H1 (cell line): ENCODE measurements at regions not wholly inside any gene's neighbourhood (a gene's known extent, or its start where the extent isn't known, plus 50 kb on each side); places are given as distances from the start of the nearest gene placed in this dataset.

ENCODE experiments used
- CTCF ChIA-PET: fragments of 300-600 bp; sonication (Branson Sonifier 250); formaldehyde crosslinking; loops from one replicate; lab custom pipeline; 2021; ENCODE audit not compliant: partially characterized antibody; lab: Charles Lee
- POLR2A ChIA-PET: fragments of 300-600 bp; sonication (Branson Sonifier 250); formaldehyde crosslinking; loops from one replicate; lab custom pipeline; 2021; ENCODE audit warnings: inconsistent platforms; ENCODE audit not compliant: partially characterized antibody; lab: Charles Lee
- DNase-seq, 2 experiments: peaks; one replicate each; pipeline versions ENCODE4 v3.0.0 to v3.0.0-alpha.2; 2010 to 2022; ENCODE audit warnings: low spot score in 2 of 2, low read depth in 1 of 2, mixed read lengths in 1 of 2
- FAIRE-seq: peaks from 2 replicates; lab custom pipeline; 2011; peaks lifted over from hg19 to GRCh38; lab: Jason Lieb, UNC
- H2AFZ ChIP-seq: 2 replicates; pipeline ENCODE4 v1.8.1; 2012; ENCODE audit warnings: low read length, inconsistent platforms
- H2AK5ac ChIP-seq: 2 replicates; pipeline ENCODE4 v1.6.1; 2013; ENCODE audit warnings: low read depth, low read length
- H2BK120ac ChIP-seq: replicated peaks from 2 replicates; pipeline ENCODE3; 2013; ENCODE audit warnings: low read depth, low read length, inconsistent platforms
- H2BK12ac ChIP-seq: 2 replicates; pipeline ENCODE4 v1.6.1; 2013; ENCODE audit warnings: low read depth, low read length
- H2BK15ac ChIP-seq: 2 replicates; pipeline ENCODE4 v1.6.1; 2013; ENCODE audit warnings: low read length
- H2BK20ac ChIP-seq: 2 replicates; pipeline ENCODE4 v1.6.1; 2013; ENCODE audit warnings: low read length
- H2BK5ac ChIP-seq: 2 replicates; pipeline ENCODE4 v1.6.1; 2013; ENCODE audit warnings: low read depth, low read length
- H3K14ac ChIP-seq: 2 replicates; pipeline ENCODE4 v1.6.1; 2013; ENCODE audit warnings: inconsistent platforms; ENCODE audit not compliant: insufficient read length
- H3K18ac ChIP-seq: 2 replicates; pipeline ENCODE4 v1.6.1; 2013; ENCODE audit warnings: low read length; ENCODE audit errors: extremely low read depth
- H3K23ac ChIP-seq: 2 replicates; pipeline ENCODE4 v1.6.1; 2013; ENCODE audit warnings: inconsistent platforms; ENCODE audit not compliant: insufficient read length
- H3K23me2 ChIP-seq: 2 replicates; pipeline ENCODE4 v1.6.1; 2013; ENCODE audit warnings: low read depth, low read length
- H3K27ac ChIP-seq: 2 replicates; pipeline ENCODE4 v1.6.1; 2011; ENCODE audit warnings: low read depth, low read length, inconsistent platforms
- H3K27me3 ChIP-seq, 4 experiments: replicated peaks in 1 of 4; 1 replicate in 1 of 4; 2 replicates in 3 of 4; pipeline versions ENCODE4 v1.6.1 to v1.8.1; 2011 to 2013; ENCODE audit warnings: low read length in 3 of 4, mild to moderate bottlenecking in 3 of 4, inconsistent platforms in 2 of 4, mixed read lengths in 2 of 4, moderate library complexity in 1 of 4; ENCODE audit not compliant: control insufficient read depth in 3 of 4, insufficient read depth in 3 of 4; ENCODE audit errors: extremely low read depth in 1 of 4
- H3K36me3 ChIP-seq, 4 experiments: 2 replicates each; pipeline versions ENCODE4 v1.6.1 to v1.8.1; 2011 to 2013; ENCODE audit warnings: mild to moderate bottlenecking in 4 of 4, low read length in 3 of 4, moderate library complexity in 2 of 4, control low read depth in 1 of 4, inconsistent platforms in 1 of 4; ENCODE audit not compliant: insufficient read depth in 4 of 4, control insufficient read depth in 2 of 4
- H3K4ac ChIP-seq: replicated peaks from 2 replicates; pipeline ENCODE3; 2013; ENCODE audit warnings: low read length, low read depth, mixed read lengths, inconsistent platforms; ENCODE audit not compliant: insufficient read length
- H3K4me1 ChIP-seq, 4 experiments: replicated peaks in 1 of 4; 1 replicate in 1 of 4; 2 replicates in 3 of 4; pipeline versions ENCODE4 v1.6.1 to v1.8.1; 2011 to 2013; ENCODE audit warnings: low read length in 3 of 4, inconsistent platforms in 2 of 4, mixed read lengths in 1 of 4; ENCODE audit not compliant: insufficient read depth in 4 of 4, control insufficient read depth in 3 of 4
- H3K4me2 ChIP-seq, 2 experiments: 2 replicates each; pipeline versions ENCODE4 v1.6.1 to v1.8.1; 2011 to 2013; ENCODE audit warnings: low read depth in 2 of 2, low read length in 2 of 2, control low read depth in 1 of 2, inconsistent platforms in 1 of 2, mild to moderate bottlenecking in 1 of 2; ENCODE audit not compliant: insufficient read depth in 1 of 2
- H3K4me3 ChIP-seq, 4 experiments: fragments of 200-600, 300-600 bp in 1 of 4; sonication (generic), shearing (Covaris generic), sonication (Bioruptor Twin) in 1 of 4; 2 replicates each; pipeline versions ENCODE4 v1.5.1 to v1.8.1; 2011 to 2016; ENCODE audit warnings: low read length in 4 of 4, low read depth in 3 of 4, control low read depth in 2 of 4, inconsistent platforms in 2 of 4, mild to moderate bottlenecking in 2 of 4, mixed read lengths in 1 of 4, moderate library complexity in 1 of 4; ENCODE audit not compliant: insufficient read depth in 2 of 4; ENCODE audit errors: extremely low read depth in 1 of 4
- H3K56ac ChIP-seq: replicated peaks from 2 replicates; pipeline ENCODE3; 2013; ENCODE audit warnings: low read depth, mild to moderate bottlenecking, mixed read lengths, low read length, inconsistent platforms; ENCODE audit not compliant: insufficient read length
- H3K79me1 ChIP-seq: 2 replicates; pipeline ENCODE4 v1.6.1; 2013; ENCODE audit warnings: low read depth, low read length, control low read depth
- H3K79me2 ChIP-seq, 2 experiments: 2 replicates each; pipeline versions ENCODE4 v1.6.1 to v1.8.1; 2012 to 2013; ENCODE audit warnings: low read length in 2 of 2, mild to moderate bottlenecking in 2 of 2, inconsistent platforms in 1 of 2; ENCODE audit not compliant: insufficient read depth in 2 of 2, control insufficient read depth in 1 of 2
- H3K9ac ChIP-seq, 4 experiments: replicated peaks in 1 of 4; 1 replicate in 1 of 4; 2 replicates in 3 of 4; pipeline versions ENCODE4 v1.6.1 to v1.8.1; 2011 to 2013; ENCODE audit warnings: low read depth in 3 of 4, low read length in 3 of 4, control low read depth in 2 of 4, mild to moderate bottlenecking in 2 of 4, moderate library complexity in 2 of 4, inconsistent platforms in 1 of 4; ENCODE audit errors: extremely low read depth in 1 of 4
- H3K9me3 ChIP-seq, 2 experiments: 2 replicates each; pipeline versions ENCODE4 v1.6.1 to v1.8.1; 2012 to 2013; ENCODE audit warnings: mild to moderate bottlenecking in 2 of 2, moderate library complexity in 2 of 2, control low read depth in 1 of 2, inconsistent platforms in 1 of 2, low read depth in 1 of 2, low read length in 1 of 2, mixed read lengths in 1 of 2; ENCODE audit not compliant: insufficient read depth in 2 of 2
- H4K20me1 ChIP-seq, 2 experiments: replicated peaks in 1 of 2; 2 replicates each; pipeline versions ENCODE3 to v1.8.1; 2011 to 2013; ENCODE audit warnings: inconsistent platforms in 2 of 2, low read length in 2 of 2, mild to moderate bottlenecking in 1 of 2; ENCODE audit not compliant: insufficient read depth in 2 of 2, control insufficient read depth in 1 of 2
- H4K5ac ChIP-seq: 2 replicates; pipeline ENCODE4 v1.6.1; 2013; ENCODE audit warnings: low read length, low read depth, mixed read lengths, inconsistent platforms; ENCODE audit not compliant: insufficient read length
- H4K8ac ChIP-seq: 2 replicates; pipeline ENCODE4 v1.8.0; 2013; ENCODE audit warnings: mild to moderate bottlenecking, moderate library complexity, low read length, inconsistent platforms; ENCODE audit not compliant: insufficient read depth; ENCODE audit errors: extremely low read depth
- H4K91ac ChIP-seq: replicated peaks from 2 replicates; pipeline ENCODE3; 2013; ENCODE audit warnings: low read length, mixed read lengths, inconsistent platforms; ENCODE audit not compliant: insufficient read length
- ASH2L ChIP-seq: fragments of 200-600, 300-600 bp; sonication (generic); IDR thresholded peaks from one replicate; pipeline ENCODE4 v1.7.1; 2017; ENCODE audit warnings: low read length
- ATF2 ChIP-seq: IDR thresholded peaks from 2 replicates; pipeline ENCODE4 v1.6.1; 2012; ENCODE audit warnings: low read length, inconsistent platforms
- ATF3 ChIP-seq: IDR thresholded peaks from 2 replicates; pipeline ENCODE4 v1.6.1; 2011; ENCODE audit warnings: low read depth, mild to moderate bottlenecking, low read length; ENCODE audit not compliant: insufficient read depth
- CEBPB ChIP-seq: IDR thresholded peaks from 2 replicates; pipeline ENCODE4 v1.6.1; 2012; ENCODE audit warnings: low read depth, low read length
- EGR1 ChIP-seq: IDR thresholded peaks from 2 replicates; pipeline ENCODE4 v1.6.1; 2011; ENCODE audit warnings: low read depth, low read length, borderline replicate concordance
- KDM5A ChIP-seq: fragments of 200-600 bp; IDR thresholded peaks from 2 replicates; pipeline ENCODE4 v1.7.1; 2012; ENCODE audit warnings: mild to moderate bottlenecking, low read length, inconsistent platforms, mixed read lengths
- NANOG ChIP-seq: IDR thresholded peaks from 2 replicates; pipeline ENCODE4 v1.6.1; 2011; ENCODE audit warnings: low read length, low read depth, mild to moderate bottlenecking, inconsistent platforms; ENCODE audit not compliant: insufficient read depth, poor library complexity, severe bottlenecking
- NRF1 ChIP-seq: IDR thresholded peaks from 2 replicates; pipeline ENCODE4 v1.6.1; 2011; ENCODE audit warnings: mild to moderate bottlenecking, low read depth, low read length, improper control_type of control experiment
- RFX5 ChIP-seq: IDR thresholded peaks from 2 replicates; pipeline ENCODE4 v1.6.1; 2011; ENCODE audit warnings: low read depth, low read length, improper control_type of control experiment, borderline replicate concordance
- SAP30 ChIP-seq: fragments of 300-600 bp; sonication (generic); IDR thresholded peaks from 2 replicates; pipeline ENCODE4 v1.7.1; 2012; ENCODE audit warnings: low read length, moderate library complexity, mild to moderate bottlenecking, inconsistent platforms; ENCODE audit not compliant: insufficient read depth, insufficient replicate concordance
- SP1 ChIP-seq: IDR thresholded peaks from 2 replicates; pipeline ENCODE4 v1.6.1; 2011; ENCODE audit warnings: low read depth, low read length
- SP4 ChIP-seq: IDR thresholded peaks from 2 replicates; pipeline ENCODE4 v1.6.1; 2012; ENCODE audit warnings: low read length, inconsistent platforms
- SUZ12 ChIP-seq: fragments of 200-600 bp; sonication (generic); IDR thresholded peaks from 2 replicates; pipeline ENCODE4 v1.6.1; 2012; ENCODE audit warnings: mild to moderate bottlenecking, inconsistent platforms, low read length, moderate library complexity, mixed read lengths
- WGBS, 2 experiments: shearing (Covaris generic) in 1 of 2; methylation state at CpG; one replicate each; pipeline versions ENCODE4 v1.1.6 to v1.1.7; 2013 to 2015; ENCODE audit warnings: low lambda C conversion rate in 2 of 2, mixed read lengths in 2 of 2, inconsistent platforms in 1 of 2, low coverage in 1 of 2, missing lambda C conversion rate in 1 of 2; ENCODE audit not compliant: insufficient replicate concordance in 2 of 2, insufficient coverage in 1 of 2, insufficient read length in 1 of 2; ENCODE audit errors: extremely low coverage in 1 of 2, missing lambda C conversion rate in 1 of 2; 5-methylcytosine and 5-hydroxymethylcytosine counted together

GRCh38 chr10:90317172-90317571 lies 540.7 kb downstream of the HTR7 start:
- no peak overlapping the region for H4K5ac ChIP-seq
- H4K8ac ChIP-seq: no peak overlapping the region
- no peak overlapping the region for H3K23ac ChIP-seq
- no peak overlapping the region for H2BK120ac ChIP-seq
- no peak overlapping the region for H4K91ac ChIP-seq
- no peak overlapping the region; the same call in 1 of the 2 replicates for H2BK20ac ChIP-seq
- no peaks in the 10 kb centered on the region for H4K20me1 ChIP-seq
- H3K23me2 ChIP-seq: no peaks in the 10 kb centered on the region
- DNase-seq (no peak), FAIRE-seq (no peak)
- H3K27ac ChIP-seq: no peak overlapping the region
- no peaks in the 10 kb centered on the region for H3K79me1 ChIP-seq
- peaks cover 0 to 14% (median 10%) of the 10 kb centered on the region in 4 experiments; a peak in 4 of 7 replicates for H3K4me1 ChIP-seq
- H3K4ac ChIP-seq: no peak overlapping the region
- no peak overlapping the region for H3K18ac ChIP-seq
- H3K9me3 ChIP-seq: no peaks in the 10 kb centered on the region; a peak in 1 of 4 replicates
- peak overlapping the region; percentile 54; the same call in 1 of the 2 replicates for H2BK15ac ChIP-seq
- peak overlapping the region; percentile 11; the same call in 1 of the 2 replicates for H2BK12ac ChIP-seq
- H3K9ac ChIP-seq: no peak overlapping the region
- CTCF ChIA-PET: no interaction called here
- POLR2A ChIA-PET: no interaction called here
- 86% methylated on average over 3 of the region's 3 CpGs; no CpG with 5 or more reads in 1 of the 2 experiments for WGBS, 2 experiments
- H3K36me3 ChIP-seq: no peaks in the 10 kb centered on the region
- no peaks in the 10 kb centered on the region for H3K79me2 ChIP-seq
- no peak overlapping the region for H3K4me2 ChIP-seq
- H3K4me3 ChIP-seq: no peak overlapping the region
- no peak overlapping the region for H3K56ac ChIP-seq
- no peak overlapping the region for H3K14ac ChIP-seq
- no peaks in the 10 kb centered on the region; a peak in 1 of 7 replicates for H3K27me3 ChIP-seq
- no peak overlapping the region for H2BK5ac ChIP-seq
- no peak overlapping the region for H2AK5ac ChIP-seq
- H2AFZ ChIP-seq: no peak overlapping the region
- TF ChIP-seq SAP30 (no peak), SP1 (no peak), KDM5A (no peak), ASH2L (no peak), EGR1 (no peak), RFX5 (no peak), ATF2 (no peak), ATF3 (no peak), SUZ12 (no peak), NRF1 (no peak), CEBPB (no peak), NANOG (no peak), SP4 (no peak)
